ENCODE measurements at regions not wholly inside any gene's neighbourhood (a gene's known extent, or its start where the extent isn't known, plus 50 kb on each side); places are given as distances from the start of the nearest gene placed in this dataset.
A peak's percentile ranks its signal among the peaks of the same experiment; 100 is the strongest.

- H2AFZ ChIP-seq (ENCODE audit: low read length) = peak overlapping the region; percentile 70; the same call in 1 of the 2 replicates
- WGBS, 2 experiments (ENCODE audit: extremely low coverage in 1 of 2, insufficient coverage in 1 of 2, insufficient read length in 1 of 2, insufficient replicate concordance in 2 of 2, low coverage in 1 of 2, low lambda C conversion rate in 2 of 2, missing lambda C conversion rate in 1 of 2) = 90% methylated on average over 2 of the region's 2 CpGs; no CpG with 5 or more reads in 1 of the 2 experiments
- ChIA-PET CTCF (ENCODE audit: partially characterized antibody) (interaction anchor here (1.2 kb wide), 1 partner anchor 71 kb away, joined by 3 read pairs; no protein-coding TSS in a partner anchor), POLR2A (ENCODE audit: partially characterized antibody) (interaction anchor here (1.2 kb wide), 2 partner anchors 18 to 104 kb away, joined by 3 to 4 read pairs; partner anchors contain the start of gene ENC1)
- no peak overlapping the region for H3K14ac ChIP-seq (ENCODE audit: insufficient read length)
- H4K91ac ChIP-seq (replicated peaks; ENCODE audit: insufficient read length, low read length) = no peak overlapping the region
- no peak overlapping the region for H3K4ac ChIP-seq (replicated peaks; ENCODE audit: insufficient read length, low read depth, low read length)
- 0 out of 2 replicates have a peak, but pooled peaks cover 2% of the 10 kb centered on the region for H3K23me2 ChIP-seq (ENCODE audit: low read depth, low read length)
- H3K9ac ChIP-seq (replicated peaks in 1 of 4; ENCODE audit: extremely low read depth in 1 of 4, low read depth in 3 of 4, low read length in 3 of 4) = no peak overlapping the region
- H2BK15ac ChIP-seq (ENCODE audit: low read length) = no peak overlapping the region
- H3K18ac ChIP-seq (ENCODE audit: extremely low read depth, low read length) = no peak overlapping the region
- H2BK20ac ChIP-seq (ENCODE audit: low read length) = no peak overlapping the region
- no peaks in the 10 kb centered on the region for H3K79me1 ChIP-seq (ENCODE audit: low read depth, low read length)
- H4K20me1 ChIP-seq (replicated peaks in 1 of 2; ENCODE audit: control insufficient read depth in 1 of 2, insufficient read depth in 2 of 2, low read length in 2 of 2) = no peaks in the 10 kb centered on the region
- H3K4me3 ChIP-seq (ENCODE audit: extremely low read depth in 1 of 4, insufficient read depth in 2 of 4, low read depth in 3 of 4, low read length in 4 of 4) = peak overlapping the region in 1 of 4 experiments; percentile 31; a peak in 1 of 8 replicates
- no peak overlapping the region for H3K27ac ChIP-seq (ENCODE audit: low read depth, low read length)
- H3K4me2 ChIP-seq (ENCODE audit: insufficient read depth in 1 of 2, low read depth in 2 of 2, low read length in 2 of 2) = 0 out of 4 replicates have a peak overlapping the region, but pooled peaks of 1 of the 2 experiments have one; percentile 47
- H4K5ac ChIP-seq (ENCODE audit: insufficient read length, low read depth, low read length) = peak overlapping the region; percentile 48
- no peak overlapping the region for H2BK5ac ChIP-seq (ENCODE audit: low read depth, low read length)
- H2AK5ac ChIP-seq (ENCODE audit: low read depth, low read length) = no peak overlapping the region
- no peak overlapping the region for H3K56ac ChIP-seq (replicated peaks; ENCODE audit: insufficient read length, low read depth, low read length)
- H3K36me3 ChIP-seq (ENCODE audit: control insufficient read depth in 2 of 4, insufficient read depth in 4 of 4, low read length in 3 of 4) = peaks cover 0 to 2% (median 0%) of the 10 kb centered on the region in 4 experiments; a peak in 1 of 8 replicates
- no peak overlapping the region for H2BK12ac ChIP-seq (ENCODE audit: low read depth, low read length)
- peaks cover 0 to 4% (median 2%) of the 10 kb centered on the region in 4 experiments; a peak in 4 of 7 replicates for H3K4me1 ChIP-seq (replicated peaks in 1 of 4; ENCODE audit: control insufficient read depth in 3 of 4, insufficient read depth in 4 of 4, low read length in 3 of 4)
- H3K9me3 ChIP-seq (ENCODE audit: insufficient read depth in 2 of 2, low read depth in 1 of 2, low read length in 1 of 2) = peaks cover 7 to 8% of the 10 kb centered on the region in 2 experiments
- no peaks in the 10 kb centered on the region for H3K27me3 ChIP-seq (replicated peaks in 1 of 4; ENCODE audit: control insufficient read depth in 3 of 4, extremely low read depth in 1 of 4, insufficient read depth in 3 of 4, low read length in 3 of 4)
- DNase-seq (ENCODE audit: low read depth in 1 of 2, low spot score in 2 of 2) (no peak), FAIRE-seq (no peak)
- H3K79me2 ChIP-seq (ENCODE audit: control insufficient read depth in 1 of 2, insufficient read depth in 2 of 2, low read length in 2 of 2) = no peaks in the 10 kb centered on the region
- H3K23ac ChIP-seq (ENCODE audit: insufficient read length) = no peak overlapping the region
- H2BK120ac ChIP-seq (replicated peaks; ENCODE audit: low read depth, low read length) = no peak overlapping the region
- no peak overlapping the region for H4K8ac ChIP-seq (ENCODE audit: extremely low read depth, insufficient read depth, low read length)
- TF ChIP-seq E2F6 (IDR thresholded peaks at IDR 0.05) = no peak
- no peak for TF ChIP-seq SP4 (IDR thresholded peaks at IDR 0.05; ENCODE audit: low read length)
- TF ChIP-seq NANOG (IDR thresholded peaks at IDR 0.05; ENCODE audit: insufficient read depth, low read depth, low read length, poor library complexity, severe bottlenecking) = no peak
- TF ChIP-seq CTBP2 (IDR thresholded peaks at IDR 0.05; ENCODE audit: borderline replicate concordance, insufficient read depth, insufficient read length, low read length) = no peak
- no peak for TF ChIP-seq ASH2L (IDR thresholded peaks at IDR 0.05; ENCODE audit: low read length)
- no peak for TF ChIP-seq BACH1 (IDR thresholded peaks at IDR 0.05; ENCODE audit: low read length)
- no peak for TF ChIP-seq YY1 (IDR thresholded peaks at IDR 0.05; ENCODE audit: low read depth, low read length)
- no peak for TF ChIP-seq GABPA (IDR thresholded peaks at IDR 0.05; ENCODE audit: borderline replicate concordance, insufficient read depth, low read length)
- TF ChIP-seq RNF2 (IDR thresholded peaks at IDR 0.05; ENCODE audit: borderline replicate concordance, low read depth, low read length, missing control alignments, poor library complexity, severe bottlenecking) = no peak
- TF ChIP-seq POLR2AphosphoS5 (IDR thresholded peaks at IDR 0.05; ENCODE audit: low read depth, low read length) = no peak
- no peak for TF ChIP-seq TBP (IDR thresholded peaks at IDR 0.05; ENCODE audit: low read depth, low read length)
- no peak for TF ChIP-seq CBX5 (IDR thresholded peaks at IDR 0.05; ENCODE audit: low read depth, low read length)
- no peak for TF ChIP-seq HDAC2 (IDR thresholded peaks at IDR 0.05; ENCODE audit: borderline replicate concordance in 1 of 2, low read depth in 2 of 2, low read length in 2 of 2)
These were observed 104.6 kb downstream of the ENC1 start for GRCh38 chr5:74535926-74536325.
